Stimulated activated CD8-positive, alpha-beta memory T cell treated with anti-CD3 and anti-CD28 coated beads, Interleukin-7, amount 100 ng/mL, for 4 hours (primary cell): ENCODE measurements at regions not wholly inside any gene's neighbourhood (a gene's known extent, or its start where the extent isn't known, plus 50 kb on each side); places are given as distances from the start of the nearest gene placed in this dataset.
"Not testable (repeated sequence)": the region's sequence is repeated elsewhere in the genome, so short reads cannot be mapped to it uniquely, and the experiment has no call there.

Experiments used
- DNase-seq, 2 donors: peaks; one replicate each; pipeline ENCODE4 v3.0.0-alpha.2; 2020; ENCODE audit warnings: low read depth in 2 of 2

DNA sequence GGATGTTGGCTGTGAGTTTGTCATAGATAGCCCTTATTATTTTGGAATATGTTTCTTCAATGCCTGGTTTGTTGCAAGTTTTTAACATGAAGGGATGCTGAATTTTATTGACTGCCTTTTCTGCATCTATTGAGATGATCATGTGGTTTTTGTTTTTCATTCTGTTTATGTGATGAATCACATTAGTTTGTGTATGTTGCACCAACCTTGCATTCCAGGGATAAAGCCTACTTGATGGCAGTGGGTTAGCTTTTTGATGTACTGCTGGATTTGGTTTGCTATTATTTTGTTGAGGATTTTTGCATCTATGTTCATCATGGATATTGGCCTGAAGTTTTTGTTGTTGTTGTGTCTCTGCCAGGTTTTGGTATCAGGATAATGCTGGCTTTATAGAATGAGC is 225.6 kb downstream of the PCSK1 start:
- no peak for DNase-seq

- no peak for DNase-seq
These were observed 229.3 kb downstream of the PCSK1 start for GRCh38 chr5:96203761-96204160.

- no peak for DNase-seq
These were observed 231.5 kb downstream of the PCSK1 start for GRCh38 chr5:96201503-96201902.

DNA sequence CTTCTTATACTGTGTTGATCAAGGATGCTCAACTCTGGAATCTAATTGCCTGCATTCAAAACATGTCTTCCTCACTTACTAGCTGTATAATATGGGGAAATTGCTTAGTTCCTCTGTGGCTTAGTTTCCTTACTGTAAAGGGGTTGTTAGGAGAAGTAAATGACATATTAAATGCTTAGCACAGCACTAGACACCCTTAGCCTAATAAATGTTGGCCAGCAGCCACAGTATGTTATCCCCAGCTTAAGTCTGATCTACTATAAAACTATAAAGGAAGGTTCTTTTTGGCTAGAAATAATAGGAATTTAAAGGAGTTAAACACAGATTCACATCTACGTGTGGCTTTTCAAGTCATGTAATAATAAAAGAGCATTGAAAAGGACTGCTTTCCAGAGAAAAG is 232.4 kb downstream of the PCSK1 start:
- DNase-seq: no peak

DNA sequence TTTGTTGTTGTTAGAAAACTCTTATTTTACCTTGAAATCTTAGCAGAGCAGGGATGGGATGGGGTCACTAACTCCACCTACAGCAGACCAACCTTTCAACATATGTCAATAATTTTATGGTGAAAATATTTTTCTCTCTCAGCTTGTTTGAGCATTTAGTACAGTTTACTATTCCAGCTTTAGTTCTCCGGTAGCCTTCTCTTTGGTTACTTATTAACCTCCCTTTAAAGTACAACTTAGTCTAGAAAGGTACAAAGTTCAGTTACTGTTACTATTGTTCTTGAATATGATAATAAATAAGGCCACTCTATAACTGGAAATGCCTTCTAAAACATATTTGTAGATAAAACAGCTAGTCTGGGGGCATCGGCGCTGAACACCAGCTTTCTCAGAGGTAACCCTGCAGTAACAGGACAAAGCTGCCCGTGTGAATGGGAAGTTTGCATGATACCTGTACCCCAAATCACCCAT is 233.3 kb downstream of the PCSK1 start:
- DNase-seq: no peak

DNA sequence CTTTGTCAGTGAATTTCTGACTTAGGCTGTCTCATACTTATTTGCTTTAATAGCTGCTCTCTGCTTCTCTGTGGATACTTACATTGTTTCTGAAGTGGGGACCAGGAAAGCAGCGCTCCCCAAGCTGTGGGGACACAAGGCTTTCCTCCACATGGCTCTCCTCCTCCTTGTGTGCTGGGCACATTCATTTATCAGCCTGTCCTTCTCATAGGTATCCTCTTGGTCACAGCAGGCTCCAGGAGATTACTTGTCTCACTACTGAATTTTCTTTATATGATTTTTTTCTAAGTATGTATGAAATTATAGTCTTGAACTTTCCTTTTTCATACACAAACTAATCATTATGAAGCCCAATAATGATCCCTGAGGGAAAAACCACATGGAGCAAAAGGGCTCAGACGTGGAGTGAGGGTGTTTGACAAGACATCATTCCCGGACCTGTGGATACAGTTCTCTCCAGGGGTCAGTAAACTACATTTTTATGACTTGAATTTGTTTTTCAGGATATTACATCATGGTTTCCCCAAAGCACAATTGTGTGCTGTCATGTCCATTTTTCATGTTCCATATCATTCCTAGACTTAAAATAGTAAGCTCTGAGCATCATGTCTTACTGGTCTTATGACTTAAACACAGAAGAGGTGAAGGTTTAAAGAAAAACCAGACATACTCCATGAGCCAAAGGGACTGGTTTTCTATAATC is 234.5 kb downstream of the PCSK1 start:
- DNase-seq: no peak

- not testable (repeated sequence) for DNase-seq
These were observed 235.3 kb downstream of the PCSK1 start for GRCh38 chr5:96197767-96198166.

GRCh38 chr5:96197347-96197746 is 235.7 kb upstream of the ELL2 start:
- no peak for DNase-seq

DNA sequence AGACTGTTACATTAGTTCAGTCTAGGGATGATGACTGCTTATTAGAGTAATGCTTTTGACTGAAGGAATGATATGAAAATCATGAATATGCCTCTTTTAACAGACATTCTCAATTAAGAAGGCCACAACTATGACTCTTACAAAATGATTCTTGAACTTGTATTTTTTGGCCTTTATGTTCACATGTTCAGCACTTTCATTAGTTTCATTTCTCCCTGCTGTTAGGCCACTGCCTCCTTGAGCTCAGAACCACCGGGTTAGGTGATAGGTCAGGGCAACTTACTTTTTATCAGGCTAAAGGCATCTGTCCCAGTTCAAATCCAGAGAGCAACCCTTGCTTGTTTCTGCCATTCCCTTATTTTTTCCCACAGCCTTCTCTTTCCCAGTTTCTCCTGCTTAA is 235.2 kb upstream of the ELL2 start:
- DNase-seq: no peak

- no peak for DNase-seq
These were observed 234.8 kb upstream of the ELL2 start for GRCh38 chr5:96196407-96196806.

DNA sequence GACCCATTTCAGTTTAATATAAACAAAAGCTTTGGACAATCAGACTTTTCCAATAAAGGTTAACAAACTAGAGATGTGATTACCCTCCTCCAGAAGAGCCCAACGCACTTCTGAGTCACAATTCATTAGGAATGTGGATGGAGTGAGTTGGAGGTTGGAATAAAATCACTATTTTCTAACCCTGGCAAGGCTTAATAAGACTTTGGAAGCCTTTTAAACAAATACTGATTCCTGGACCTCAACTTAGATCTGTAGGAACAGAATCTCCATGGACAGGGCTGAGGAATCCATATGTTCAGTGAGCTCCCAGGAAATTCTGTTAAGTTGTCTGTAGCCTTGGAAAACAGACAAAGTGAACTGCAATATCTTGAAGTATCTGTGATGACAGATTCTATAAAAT is 233.5 kb upstream of the ELL2 start:
- DNase-seq: no peak

DNA sequence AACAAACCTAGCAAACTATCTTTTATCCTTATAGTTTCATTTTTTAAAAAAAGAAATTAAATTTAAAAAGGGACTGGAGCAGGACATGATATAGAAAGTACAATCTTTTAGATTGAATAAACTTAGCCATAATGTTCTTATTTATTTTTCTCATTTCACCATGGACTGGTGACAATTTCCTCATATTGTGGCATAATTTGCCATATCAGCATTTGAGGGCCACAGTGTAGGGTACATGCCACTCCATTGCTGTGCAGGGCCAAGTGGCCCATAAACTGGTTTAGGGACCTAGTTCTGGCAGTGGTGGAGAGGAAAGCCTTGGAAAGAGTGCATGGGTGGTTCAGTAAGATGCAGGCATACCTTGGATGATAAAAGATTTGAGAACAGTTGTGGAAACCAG is 232.9 kb upstream of the ELL2 start:
- DNase-seq: no peak

- DNase-seq: no peak
These were observed 232.3 kb upstream of the ELL2 start for GRCh38 chr5:96193946-96194345.

DNA sequence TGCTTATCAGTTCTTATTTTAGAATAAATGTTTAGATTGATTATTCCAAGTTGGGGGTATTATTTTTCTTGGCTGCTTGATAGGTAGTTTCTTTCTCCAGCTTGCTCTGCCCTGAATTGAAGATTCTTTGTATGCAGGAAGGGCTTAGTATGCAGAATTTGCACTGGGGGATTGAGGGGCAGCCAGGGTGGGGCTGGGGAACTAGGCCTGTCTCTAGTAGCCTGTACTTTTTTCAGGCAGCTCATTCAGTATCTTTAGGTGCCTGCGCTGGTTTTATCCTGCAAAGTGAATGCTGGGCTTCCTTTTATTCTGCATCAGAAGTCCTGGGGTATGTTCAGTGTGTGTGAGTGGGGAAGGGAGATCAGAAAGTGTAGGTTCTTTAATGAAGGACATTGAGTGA is 228.3 kb upstream of the ELL2 start:
- no peak for DNase-seq

- no peak for DNase-seq
These were observed 227.6 kb upstream of the ELL2 start for GRCh38 chr5:96189028-96189826.

- no peak for DNase-seq
These were observed 225.8 kb upstream of the ELL2 start for GRCh38 chr5:96187309-96188027.

DNA sequence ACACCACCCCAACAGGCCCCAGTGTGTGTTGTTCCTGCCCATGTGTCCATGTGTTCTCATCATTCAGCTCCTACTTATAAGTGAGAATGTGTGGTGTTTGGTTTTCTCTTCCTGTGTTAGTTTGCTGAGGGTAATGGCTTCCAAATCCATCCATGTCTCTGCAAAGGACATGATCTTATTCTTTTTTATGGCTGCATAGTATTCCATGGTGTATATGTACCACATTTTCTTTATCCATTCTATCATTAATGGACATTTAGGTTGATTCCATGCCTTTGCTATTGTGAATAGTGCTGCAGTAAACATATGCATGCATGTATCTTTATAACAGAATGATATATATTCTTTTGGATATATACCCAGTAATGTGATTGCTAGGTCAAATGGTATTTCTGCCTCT is 222.9 kb upstream of the ELL2 start:
- DNase-seq: not testable (repeated sequence)

GRCh38 chr5:96180684-96181435 is 219.2 kb upstream of the ELL2 start:
- no peak for DNase-seq

- no peak for DNase-seq
These were observed 215.7 kb upstream of the ELL2 start for GRCh38 chr5:96177303-96177869.

DNA sequence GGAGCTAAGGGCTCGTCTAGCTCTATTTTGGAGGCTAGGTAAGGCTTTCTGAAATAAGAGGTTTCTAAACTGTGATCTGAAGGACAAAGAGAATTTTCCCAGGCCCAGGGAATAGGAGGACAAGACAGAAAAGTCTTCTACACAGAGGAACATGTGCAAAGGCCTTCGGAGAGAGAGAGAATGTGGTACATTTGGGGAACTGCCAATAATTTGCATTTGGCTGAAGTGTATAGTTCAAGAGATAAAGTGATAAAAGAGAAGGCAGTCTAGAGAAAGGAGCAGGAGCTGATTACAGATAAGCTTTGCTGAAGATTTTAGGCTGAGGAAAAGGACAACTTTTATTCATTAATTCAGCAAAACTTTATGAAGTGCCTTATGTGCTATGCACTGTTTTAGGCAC is 214.4 kb upstream of the ELL2 start:
- DNase-seq: no peak

GRCh38 chr5:96175090-96175489 is 213.4 kb upstream of the ELL2 start:
- DNase-seq: no peak

DNA sequence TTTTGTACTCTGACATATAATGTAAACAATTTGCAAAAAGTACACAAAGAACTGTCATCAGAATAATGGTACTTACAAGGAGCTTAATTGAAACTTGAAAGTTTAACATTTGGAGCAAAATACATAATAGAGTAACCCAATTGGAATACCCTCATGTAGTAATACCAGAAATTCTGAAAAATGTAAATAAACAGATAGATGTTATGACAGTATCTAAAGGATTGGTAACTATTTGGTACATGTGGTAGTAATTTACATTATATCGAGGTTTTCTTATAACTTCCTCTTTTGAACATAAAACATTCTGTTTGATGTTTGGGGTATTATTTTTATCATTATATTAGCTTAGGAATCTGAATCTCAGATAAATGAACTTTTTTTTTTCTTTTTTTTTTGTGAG is 211.7 kb upstream of the ELL2 start:
- DNase-seq: no peak
